Testis (tissue), 2 donors: ENCODE measurements at regions not wholly inside any gene's neighbourhood (a gene's known extent, or its start where the extent isn't known, plus 50 kb on each side); places are given as distances from the start of the nearest gene placed in this dataset.

Experiments
- DNase-seq: peaks from one replicate; pipeline ENCODE4 v3.0.0-alpha.2; 2019
- H3K27ac ChIP-seq, 2 donors: fragments of 200-600 bp; sonication (generic); one replicate each; pipeline ENCODE4 v1.5.1; 2019
- H3K27me3 ChIP-seq: fragments of 200-600 bp; sonication (generic); one replicate; pipeline ENCODE4 v1.5.1; 2019
- H3K36me3 ChIP-seq: fragments of 200-600 bp; sonication (generic); one replicate; pipeline ENCODE4 v1.5.1; 2017; ENCODE audit warnings: low read depth; ENCODE audit errors: missing control alignments
- H3K4me1 ChIP-seq: fragments of 200-600 bp; sonication (generic); one replicate; pipeline ENCODE4 v1.5.1; 2019
- H3K4me3 ChIP-seq, 2 donors: fragments of 200-600 bp; sonication (generic); one replicate each; pipeline ENCODE4 v1.5.1; 2017 to 2019
- H3K9me3 ChIP-seq: fragments of 200-600 bp; sonication (generic); one replicate; pipeline ENCODE4 v1.5.1; 2017
- POLR2A ChIP-seq: fragments of 450-650 bp; IDR thresholded peaks from one replicate; pipeline ENCODE4 v1.6.1; 2017; ENCODE audit warnings: antibody characterized with exemption, mild to moderate bottlenecking, moderate library complexity
- WGBS, 2 donors: methylation state at CpG; one replicate each; pipeline ENCODE4 v1.1.5; 2018; 5-methylcytosine and 5-hydroxymethylcytosine counted together
- intact Hi-C: fragments of 100-400 bp; cut with DNase I; formaldehyde crosslinking; loops from one replicate; pipeline ENCODE4 v1.15.1; 2023; ENCODE audit warnings: low total_unique reads
- TF ChIP-seq, protein P1 (sequence below), 3 experiments: fragments of 450-650 bp in 2 of 3; fragments of 200-600 bp in 1 of 3; sonication (generic) in 1 of 3; IDR thresholded peaks; one replicate each; pipeline ENCODE4 v1.5.1; 2016 to 2019; ENCODE audit warnings: antibody characterized with exemption in 3 of 3, mild to moderate bottlenecking in 2 of 3, moderate library complexity in 1 of 3

DNA sequence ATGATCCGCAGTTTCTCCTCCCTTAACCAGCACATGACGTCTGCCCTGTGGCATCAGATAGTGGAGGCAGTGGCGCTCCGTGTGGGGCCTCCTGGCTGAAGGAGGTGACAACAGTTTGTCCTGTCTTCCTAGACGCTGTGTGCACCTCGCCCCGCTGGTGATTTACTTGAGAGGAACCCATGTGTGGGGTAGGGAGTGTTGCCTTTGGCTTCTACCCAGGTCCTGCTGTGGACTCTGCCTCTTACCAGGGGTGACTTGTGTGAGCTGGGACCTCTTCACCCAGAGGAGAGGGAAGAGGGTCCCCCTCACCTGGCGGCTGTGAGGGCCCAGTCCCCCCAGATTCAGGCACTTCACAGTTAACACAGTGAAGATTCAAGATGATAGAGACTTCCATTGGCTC, 77.6 kb downstream of the TMEM18 start:
- DNase-seq: no peak
- Histone ChIP-seq H3K4me3 (no peak overlapping the region), H3K9me3 (no peaks in the 10 kb centered on the region), H3K27ac (no peak overlapping the region), H3K4me1 (peaks cover 9% of the 10 kb centered on the region), H3K27me3 (no peaks in the 10 kb centered on the region), H3K36me3 (no peaks in the 10 kb centered on the region)
- TF ChIP-seq POLR2A: no peak
- TF ChIP-seq, protein P1, sequence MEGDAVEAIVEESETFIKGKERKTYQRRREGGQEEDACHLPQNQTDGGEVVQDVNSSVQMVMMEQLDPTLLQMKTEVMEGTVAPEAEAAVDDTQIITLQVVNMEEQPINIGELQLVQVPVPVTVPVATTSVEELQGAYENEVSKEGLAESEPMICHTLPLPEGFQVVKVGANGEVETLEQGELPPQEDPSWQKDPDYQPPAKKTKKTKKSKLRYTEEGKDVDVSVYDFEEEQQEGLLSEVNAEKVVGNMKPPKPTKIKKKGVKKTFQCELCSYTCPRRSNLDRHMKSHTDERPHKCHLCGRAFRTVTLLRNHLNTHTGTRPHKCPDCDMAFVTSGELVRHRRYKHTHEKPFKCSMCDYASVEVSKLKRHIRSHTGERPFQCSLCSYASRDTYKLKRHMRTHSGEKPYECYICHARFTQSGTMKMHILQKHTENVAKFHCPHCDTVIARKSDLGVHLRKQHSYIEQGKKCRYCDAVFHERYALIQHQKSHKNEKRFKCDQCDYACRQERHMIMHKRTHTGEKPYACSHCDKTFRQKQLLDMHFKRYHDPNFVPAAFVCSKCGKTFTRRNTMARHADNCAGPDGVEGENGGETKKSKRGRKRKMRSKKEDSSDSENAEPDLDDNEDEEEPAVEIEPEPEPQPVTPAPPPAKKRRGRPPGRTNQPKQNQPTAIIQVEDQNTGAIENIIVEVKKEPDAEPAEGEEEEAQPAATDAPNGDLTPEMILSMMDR (IDR thresholded peaks at IDR 0.05): no peak
- 76 to 85% methylated on average over 7 to 8 of the region's 8 CpGs for WGBS, 2 donors
- intact Hi-C loops: no loop called here

DNA sequence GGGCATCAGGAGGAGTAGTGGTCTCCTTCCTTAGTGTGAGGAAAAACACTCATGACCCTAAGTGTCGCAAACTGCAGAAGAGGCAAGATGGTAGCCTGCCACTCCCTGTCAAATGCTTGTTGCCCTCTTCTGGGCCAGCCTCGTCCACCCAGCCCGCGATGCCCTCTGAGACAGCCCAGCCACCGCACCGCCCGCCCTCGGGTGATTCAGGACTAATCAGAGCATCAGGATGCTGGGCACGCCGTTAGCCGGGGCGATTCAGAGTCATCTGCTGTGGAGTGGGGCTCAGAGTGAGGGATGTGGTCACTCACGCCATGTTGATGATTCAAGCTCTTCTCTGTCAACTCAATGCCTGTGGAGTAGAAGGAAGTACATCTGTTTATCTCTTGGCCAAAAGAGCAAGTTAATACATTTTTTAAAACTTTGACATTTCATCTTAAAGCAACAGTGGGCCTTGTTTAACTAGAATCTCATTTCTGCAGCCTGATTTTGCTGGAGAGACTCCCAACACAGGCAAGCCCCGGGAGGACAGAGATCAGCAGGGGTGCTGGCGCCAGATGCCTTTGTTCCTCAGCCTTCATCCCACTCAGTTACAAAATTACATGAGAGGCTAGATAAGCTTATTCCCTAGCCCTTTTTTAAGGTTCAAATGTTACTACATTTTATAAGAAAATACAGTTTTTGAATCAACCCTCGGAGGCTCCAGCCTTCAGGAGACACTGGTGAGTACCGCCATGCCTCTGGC, 79.0 kb downstream of the TMEM18 start:
- Histone ChIP-seq H3K4me1 (peaks cover 9% of the 10 kb centered on the region), H3K9me3 (no peaks in the 10 kb centered on the region), H3K4me3 (no peak overlapping the region), H3K36me3 (no peaks in the 10 kb centered on the region), H3K27me3 (no peaks in the 10 kb centered on the region), H3K27ac (no peak overlapping the region)
- DNase-seq: peak; percentile 54
- 76 to 80% methylated on average over 17 of the region's 17 CpGs for WGBS, 2 donors
- intact Hi-C loops: no loop called here
- TF ChIP-seq, protein P1 (IDR thresholded peaks at IDR 0.05): no peak
- TF ChIP-seq POLR2A: no peak

DNA sequence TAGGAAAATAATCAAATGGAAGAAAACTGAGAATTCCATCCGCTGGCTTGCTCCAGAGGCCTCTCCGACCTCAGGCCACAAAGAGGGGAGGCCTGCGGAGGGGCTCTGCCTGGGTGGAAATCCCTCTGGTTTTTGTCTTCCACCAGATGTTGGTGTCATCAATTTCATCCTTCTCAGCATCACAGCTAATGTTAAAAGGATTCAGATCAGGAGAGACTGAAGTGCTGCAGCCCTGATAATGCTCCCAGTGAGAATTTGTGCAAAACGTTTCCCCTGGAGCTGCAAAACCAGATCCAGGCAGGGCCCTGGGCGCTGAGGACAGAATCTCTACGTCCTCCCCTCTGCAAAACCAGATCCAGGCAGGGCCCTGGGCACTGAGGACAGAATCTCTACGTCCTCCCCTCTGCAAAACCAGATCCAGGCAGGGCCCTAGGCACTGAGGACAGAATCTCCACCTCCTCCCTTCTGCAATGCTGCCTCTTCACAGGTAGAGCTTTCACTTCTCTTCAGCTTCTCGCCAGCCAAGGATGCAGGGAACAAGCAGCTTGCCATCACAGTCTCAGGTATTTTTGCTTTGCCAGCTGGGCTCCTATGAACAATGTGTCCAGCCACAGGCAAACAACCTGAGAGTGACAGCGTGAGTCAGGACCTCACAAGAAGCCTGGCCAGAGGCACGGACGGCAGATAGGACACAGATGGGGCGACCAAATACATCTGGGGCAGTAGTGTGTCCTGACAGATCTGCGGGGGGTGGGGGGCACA, 81.2 kb downstream of the TMEM18 start:
- Histone ChIP-seq H3K36me3 (no peaks in the 10 kb centered on the region), H3K9me3 (no peaks in the 10 kb centered on the region), H3K27me3 (no peaks in the 10 kb centered on the region), H3K4me1 (peaks cover 9% of the 10 kb centered on the region), H3K4me3 (no peak overlapping the region), H3K27ac (no peak overlapping the region)
- no peak for DNase-seq
- 91 to 93% methylated on average over 13 of the region's 13 CpGs for WGBS, 2 donors
- intact Hi-C loops: no loop called here
- TF ChIP-seq, protein P1 (IDR thresholded peaks at IDR 0.05): no peak
- TF ChIP-seq POLR2A: no peak

GRCh38 chr2:595141-595815, 81.9 kb downstream of the TMEM18 start:
- Histone ChIP-seq H3K9me3 (no peaks in the 10 kb centered on the region), H3K4me3 (no peak overlapping the region), H3K27ac (no peak overlapping the region), H3K36me3 (no peaks in the 10 kb centered on the region), H3K27me3 (no peaks in the 10 kb centered on the region), H3K4me1 (peaks cover 9% of the 10 kb centered on the region)
- intact Hi-C loops: no loop called here
- TF ChIP-seq, protein P1 (IDR thresholded peaks at IDR 0.05): no peak
- TF ChIP-seq POLR2A: no peak
- 89 to 94% methylated on average over 23 of the region's 23 CpGs for WGBS, 2 donors
- no peak for DNase-seq
